Smooth muscle cell of the brain vasculature (primary cell): ENCODE measurements at regions not wholly inside any gene's neighbourhood (a gene's known extent, or its start where the extent isn't known, plus 50 kb on each side); places are given as distances from the start of the nearest gene placed in this dataset.

Source experiments
- DNase-seq: peaks from one replicate; pipeline ENCODE4 v3.0.0-alpha.2; 2012; ENCODE audit warnings: low read depth, low spot score

- no peak for DNase-seq
Measured at GRCh38 chr11:13104619-13105236, 95.6 kb downstream of the RASSF10 start.

- DNase-seq = no peak
Measured at GRCh38 chr11:13105237-13105844, 96.2 kb downstream of the RASSF10 start.

GRCh38 chr11:13107544-13108044, 98.5 kb downstream of the RASSF10 start:
- DNase-seq = no peak

DNA sequence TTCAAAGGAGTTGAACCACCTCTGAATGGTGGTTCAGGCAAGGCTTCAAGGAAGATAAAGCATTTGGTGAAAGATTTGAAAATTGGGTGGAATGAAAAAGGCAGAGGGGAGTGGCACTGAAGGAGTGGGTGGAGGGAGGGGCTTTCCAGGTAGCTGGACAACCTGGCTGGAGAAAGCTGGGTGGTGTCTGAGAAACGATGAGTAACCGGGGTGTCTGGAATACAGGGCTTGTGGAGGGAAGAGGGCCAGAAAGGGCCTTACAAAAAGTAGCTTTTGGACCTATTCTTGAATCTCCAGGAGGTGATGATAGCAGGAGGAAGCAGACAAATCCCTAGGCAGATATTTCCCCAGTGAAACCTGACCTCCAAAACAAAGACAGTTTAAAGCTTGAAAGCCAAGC, 99.3 kb downstream of the RASSF10 start:
- no peak for DNase-seq

DNA sequence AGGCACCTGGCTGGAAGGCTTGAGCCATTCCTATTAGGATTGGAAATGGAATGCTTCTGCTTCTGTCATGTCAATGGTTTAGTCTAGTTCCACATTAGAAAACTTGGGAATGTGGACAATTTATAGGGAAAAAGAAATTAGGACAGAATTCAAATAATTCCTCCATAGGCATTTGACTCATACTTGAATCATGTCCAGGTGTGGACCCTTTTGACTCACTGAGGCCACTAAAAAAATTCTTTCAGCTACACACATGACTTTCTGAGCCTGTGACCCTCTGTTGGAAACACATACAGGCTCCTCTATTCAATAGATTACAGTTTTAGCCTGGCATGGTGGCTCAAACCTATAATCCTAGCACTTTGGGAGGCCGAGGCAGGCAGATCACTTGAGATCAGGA, 100.5 kb downstream of the RASSF10 start:
- no peak for DNase-seq

DNA sequence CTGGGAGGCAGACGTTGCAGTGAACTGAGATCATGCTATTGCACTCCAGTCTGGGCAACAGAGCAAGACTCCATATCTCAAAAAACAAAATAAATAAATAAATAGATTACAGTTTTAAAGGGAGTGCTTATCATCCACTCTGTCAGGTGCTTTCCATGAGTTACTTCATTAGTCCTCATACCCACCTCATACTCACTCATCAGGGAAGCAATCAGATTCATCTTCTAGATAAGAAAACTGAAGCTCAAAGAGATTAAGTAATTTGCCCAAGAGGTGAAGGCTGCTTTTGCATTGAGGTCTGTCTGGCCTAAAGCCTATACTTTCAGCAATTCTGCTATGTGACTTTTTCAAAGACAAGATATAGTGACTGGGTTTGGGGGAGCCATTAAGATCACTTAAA, 101.0 kb downstream of the RASSF10 start:
- DNase-seq = no peak

- no peak for DNase-seq
Measured at GRCh38 chr11:13110929-13111812, 102.1 kb downstream of the RASSF10 start.

GRCh38 chr11:13111813-13112130, 102.7 kb downstream of the RASSF10 start:
- DNase-seq = no peak

DNA sequence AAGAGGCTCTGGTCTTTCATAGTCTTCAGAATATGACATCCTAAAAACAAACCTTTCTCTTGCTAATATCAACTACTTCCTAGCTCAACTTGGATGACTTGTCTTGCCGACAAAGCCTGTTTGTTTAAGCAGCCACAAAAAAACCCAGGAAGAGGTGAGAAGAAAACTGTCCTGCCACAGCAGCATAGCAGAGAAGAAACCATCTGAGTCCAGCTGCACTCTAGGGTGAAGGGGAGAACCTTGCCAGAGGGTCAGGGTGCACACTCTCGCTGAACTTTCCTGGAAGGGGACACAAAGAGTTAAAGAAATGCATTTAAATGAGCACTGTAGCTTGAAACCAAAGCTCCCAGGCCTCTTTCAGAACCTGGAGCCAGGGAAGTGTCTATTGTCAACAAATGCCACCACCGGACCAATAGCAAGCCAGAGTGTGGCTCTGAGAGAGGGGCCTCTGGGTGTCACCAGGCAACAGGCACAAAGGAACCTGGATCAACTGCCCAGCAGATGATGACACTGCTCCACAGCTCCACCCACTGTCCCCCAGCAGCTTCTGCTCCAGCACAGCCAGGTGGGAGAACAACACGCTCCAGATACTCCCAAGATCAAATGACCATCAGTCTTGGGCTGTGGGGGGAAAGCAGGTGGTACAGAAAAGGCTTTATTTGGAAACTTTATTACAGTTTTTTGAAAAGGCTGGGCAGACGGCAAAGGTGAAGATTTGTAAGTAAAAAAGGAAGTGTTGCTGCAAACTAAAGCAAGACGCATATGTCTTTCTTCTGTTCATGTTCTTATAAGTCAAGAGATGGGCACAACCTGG, 105.7 kb downstream of the RASSF10 start:
- no peak for DNase-seq

GRCh38 chr11:13115380-13115675, 106.2 kb downstream of the RASSF10 start:
- DNase-seq = no peak

DNA sequence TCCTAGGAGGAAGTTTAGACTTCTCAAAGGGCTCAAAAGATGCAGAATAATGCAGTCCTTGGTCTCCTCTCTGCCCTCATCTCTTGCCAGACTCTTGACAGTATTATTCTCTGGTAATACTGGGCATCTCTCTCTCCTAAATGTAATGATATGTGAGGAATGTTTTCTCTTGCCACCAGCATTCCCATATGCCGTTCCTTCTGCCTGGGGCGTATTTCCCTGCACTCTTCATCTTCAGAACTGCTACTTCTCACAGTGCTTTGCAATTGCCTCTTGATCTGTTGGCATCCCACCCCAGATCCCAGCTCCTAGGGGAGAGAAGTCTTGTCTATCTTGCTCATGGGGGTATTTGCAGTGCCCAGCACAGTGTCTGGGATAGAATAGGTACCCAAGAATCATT, 107.4 kb downstream of the RASSF10 start:
- no peak for DNase-seq

- no peak for DNase-seq
Measured at GRCh38 chr11:13117344-13117743, 108.2 kb downstream of the RASSF10 start.

GRCh38 chr11:13118194-13118593, 109.1 kb downstream of the RASSF10 start:
- DNase-seq = no peak

DNA sequence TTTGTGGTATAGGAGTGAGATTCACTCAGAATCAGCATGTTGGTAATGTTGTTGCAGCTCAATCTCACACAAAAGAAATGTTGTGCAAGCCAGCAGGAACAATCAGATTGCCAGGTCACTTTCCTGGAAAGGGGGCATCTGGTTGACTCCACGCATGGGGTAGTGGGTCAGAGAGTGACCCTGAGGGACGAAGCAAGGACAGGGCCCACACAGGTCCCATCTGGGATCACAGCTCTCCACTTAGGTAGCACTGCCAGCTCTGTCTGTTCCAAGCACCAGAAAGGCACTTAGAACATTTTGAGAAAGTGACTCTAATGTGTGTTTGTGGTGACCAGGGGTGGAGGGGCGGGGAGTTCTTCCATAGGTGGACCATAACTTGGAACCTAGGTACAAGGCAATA, 109.5 kb downstream of the RASSF10 start:
- DNase-seq = no peak

DNA sequence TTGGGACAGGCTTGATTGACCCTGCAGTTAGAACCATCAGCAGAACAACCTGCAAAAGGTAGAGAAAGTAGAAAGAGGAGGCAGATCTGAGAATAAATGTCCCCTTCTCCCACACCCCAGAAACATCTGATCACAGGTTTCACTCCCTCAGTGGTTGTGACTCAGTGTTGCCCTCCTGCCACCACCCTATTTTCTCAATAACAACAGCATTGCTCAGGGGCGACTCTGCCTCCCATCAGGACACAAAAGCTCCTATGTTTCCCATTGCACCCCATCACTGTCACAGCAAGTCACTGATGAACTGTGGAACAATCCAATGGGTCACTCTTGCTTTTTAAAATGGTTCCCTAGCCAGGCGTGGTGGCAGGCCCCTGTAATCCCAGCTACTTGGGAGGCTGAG, 110.2 kb downstream of the RASSF10 start:
- DNase-seq = no peak

GRCh38 chr11:13119941-13120520, 110.9 kb downstream of the RASSF10 start:
- DNase-seq = no peak

- DNase-seq = no peak
Measured at GRCh38 chr11:13120691-13121090, 111.6 kb downstream of the RASSF10 start.

GRCh38 chr11:13126430-13126829, 117.3 kb downstream of the RASSF10 start:
- peak; percentile 85 for DNase-seq

DNA sequence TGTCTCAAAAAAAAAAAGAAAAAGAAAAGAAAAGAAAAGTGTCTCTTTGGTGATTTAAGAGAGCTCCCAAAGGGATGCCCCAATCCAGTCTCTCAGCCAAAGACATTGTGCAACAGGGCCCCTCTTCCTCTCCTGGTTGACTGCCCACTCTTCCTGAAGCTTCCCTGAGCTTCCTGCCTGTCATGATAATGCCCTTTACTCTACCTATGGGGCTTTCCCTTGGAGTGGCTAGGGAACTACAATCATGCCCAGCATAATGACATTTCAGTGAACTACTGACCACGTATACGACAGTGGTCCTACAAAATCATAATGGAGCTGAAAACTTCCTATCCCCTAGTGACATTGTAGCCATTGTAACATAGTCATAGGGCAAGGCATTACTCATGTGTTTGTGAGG, 118.0 kb downstream of the RASSF10 start:
- no peak for DNase-seq

- DNase-seq = no peak
Measured at GRCh38 chr11:13128354-13128753, 119.2 kb downstream of the RASSF10 start.

- no peak for DNase-seq
Measured at GRCh38 chr11:13134066-13134465, 125.0 kb downstream of the RASSF10 start.

GRCh38 chr11:13134886-13135285, 125.8 kb downstream of the RASSF10 start:
- no peak for DNase-seq
